Activated CD8-positive, alpha-beta memory T cell treated with anti-CD3 and anti-CD28 coated beads, Interleukin-2, amount 50 U/mL, for 24 hours (primary cell): ENCODE measurements at regions not wholly inside any gene's neighbourhood (a gene's known extent, or its start where the extent isn't known, plus 50 kb on each side); places are given as distances from the start of the nearest gene placed in this dataset.
"Not testable (repeated sequence)": the region's sequence is repeated elsewhere in the genome, so short reads cannot be mapped to it uniquely, and the experiment has no call there.

Experiments used
- DNase-seq: peaks from one replicate; pipeline ENCODE4 v3.0.0-alpha.2; 2020; ENCODE audit errors: extremely low read depth

- DNase-seq: no peak
These were observed 193.2 kb downstream of the C1orf94 start for GRCh38 chr1:34369701-34370455.

- no peak for DNase-seq
These were observed 194.0 kb downstream of the C1orf94 start for GRCh38 chr1:34370748-34371147.

- not testable (repeated sequence) for DNase-seq
These were observed 194.5 kb downstream of the C1orf94 start for GRCh38 chr1:34371179-34371578.

GRCh38 chr1:34371829-34372532 lies 195.3 kb downstream of the C1orf94 start:
- no peak for DNase-seq

- DNase-seq: no peak
These were observed 196.2 kb downstream of the C1orf94 start for GRCh38 chr1:34372891-34373290.

GRCh38 chr1:34373912-34374311 lies 197.2 kb downstream of the C1orf94 start:
- DNase-seq: no peak

GRCh38 chr1:34376531-34376930 lies 199.8 kb downstream of the C1orf94 start:
- DNase-seq: no peak

GRCh38 chr1:34378968-34379856 lies 202.5 kb downstream of the C1orf94 start:
- no peak for DNase-seq

GRCh38 chr1:34379911-34380310 lies 203.2 kb downstream of the C1orf94 start:
- no peak for DNase-seq

- DNase-seq: no peak
These were observed 203.9 kb downstream of the C1orf94 start for GRCh38 chr1:34380526-34381124.

- DNase-seq: no peak
These were observed 213.3 kb downstream of the C1orf94 start for GRCh38 chr1:34389974-34390373.

GRCh38 chr1:34396042-34396441 lies 219.3 kb downstream of the C1orf94 start:
- DNase-seq: no peak

GRCh38 chr1:34398241-34398915 lies 221.7 kb downstream of the C1orf94 start:
- DNase-seq: no peak

- no peak for DNase-seq
These were observed 222.2 kb downstream of the C1orf94 start for GRCh38 chr1:34398916-34399275.

GRCh38 chr1:34400675-34401074 lies 224.0 kb downstream of the C1orf94 start:
- no peak for DNase-seq

GRCh38 chr1:34403156-34403555 lies 226.4 kb downstream of the C1orf94 start:
- DNase-seq: no peak

- no peak for DNase-seq
These were observed 228.1 kb downstream of the C1orf94 start for GRCh38 chr1:34404804-34405203.

- no peak for DNase-seq
These were observed 228.7 kb downstream of the C1orf94 start for GRCh38 chr1:34405266-34405959.

GRCh38 chr1:34406377-34406776 lies 229.7 kb downstream of the C1orf94 start:
- DNase-seq: no peak

GRCh38 chr1:34406833-34407539 lies 230.3 kb downstream of the C1orf94 start:
- no peak for DNase-seq
